Suprapubic skin (tissue), 4 donors: ENCODE measurements at regions not wholly inside any gene's neighbourhood (a gene's known extent, or its start where the extent isn't known, plus 50 kb on each side); places are given as distances from the start of the nearest gene placed in this dataset.

ENCODE experiments used
- DNase-seq, 2 donors: peaks; one replicate each; pipeline ENCODE4 v3.0.0-alpha.2; 2019; ENCODE audit warnings: low spot score in 2 of 2
- H3K27ac ChIP-seq: fragments of 200-600 bp; sonication (generic); one replicate; pipeline ENCODE4 v1.5.1; 2019
- H3K27me3 ChIP-seq: fragments of 200-600 bp; sonication (generic); one replicate; pipeline ENCODE4 v1.5.1; 2019
- H3K36me3 ChIP-seq: fragments of 200-600 bp; sonication (generic); one replicate; pipeline ENCODE4 v1.5.1; 2019
- H3K4me1 ChIP-seq: fragments of 200-600 bp; sonication (generic); one replicate; pipeline ENCODE4 v1.5.1; 2019
- H3K4me3 ChIP-seq: fragments of 200-600 bp; sonication (generic); one replicate; pipeline ENCODE4 v1.5.1; 2019; ENCODE audit warnings: mild to moderate bottlenecking
- H3K9me3 ChIP-seq: fragments of 200-600 bp; sonication (generic); one replicate; pipeline ENCODE4 v1.5.1; 2019
- EP300 ChIP-seq: sonication (generic); formaldehyde crosslinking; IDR thresholded peaks from one replicate; pipeline ENCODE4 v1.6.1; 2017; ENCODE audit warnings: antibody characterized with exemption
- POLR2A ChIP-seq, 2 donors: fragments of 450-650 bp; IDR thresholded peaks; one replicate each; pipeline ENCODE4 v1.6.1; 2017; ENCODE audit warnings: antibody characterized with exemption in 2 of 2, mild to moderate bottlenecking in 2 of 2, moderate library complexity in 2 of 2
- POLR2AphosphoS5 ChIP-seq, 3 donors: sonication (generic); formaldehyde crosslinking; IDR thresholded peaks; one replicate each; pipeline ENCODE4 v1.6.1; 2017; ENCODE audit warnings: antibody characterized with exemption in 3 of 3
- WGBS: methylation state at CpG from one replicate; pipeline ENCODE4 v1.1.5; 2018; 5-methylcytosine and 5-hydroxymethylcytosine counted together
- TF ChIP-seq, protein P1 (sequence below), 2 donors: fragments of 200-600 bp in 1 of 2; fragments of 450-650 bp in 1 of 2; sonication (generic) in 1 of 2; IDR thresholded peaks; one replicate each; pipeline ENCODE4 v1.5.1; 2016 to 2019; ENCODE audit warnings: antibody characterized with exemption in 2 of 2, mild to moderate bottlenecking in 1 of 2, moderate library complexity in 1 of 2

DNA sequence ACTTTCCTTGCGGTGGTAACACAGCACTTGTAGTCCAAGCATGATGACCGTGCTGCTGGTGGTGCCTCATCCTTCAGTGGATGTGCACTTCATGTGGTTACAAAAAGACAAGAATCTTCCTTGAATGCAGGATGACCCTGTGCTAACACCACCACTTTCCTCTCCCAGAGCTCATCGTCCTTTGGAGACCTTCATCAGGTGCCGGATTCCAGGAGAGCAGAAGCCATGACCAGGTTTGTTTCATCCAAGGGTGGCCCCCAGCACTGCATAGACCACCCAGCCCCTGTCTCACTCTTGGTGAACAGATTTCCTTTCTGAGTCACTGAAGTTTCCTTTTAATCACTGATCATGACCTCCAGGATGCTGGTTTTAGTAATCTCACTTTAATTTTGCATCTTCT lies 101.2 kb upstream of the SYNDIG1 start:
- 94% methylated on average over 3 of the region's 4 CpGs for WGBS
- Histone ChIP-seq H3K27ac (no peak overlapping the region), H3K4me1 (no peaks in the 10 kb centered on the region), H3K9me3 (no peaks in the 10 kb centered on the region), H3K27me3 (no peaks in the 10 kb centered on the region), H3K4me3 (no peak overlapping the region), H3K36me3 (no peaks in the 10 kb centered on the region)
- TF ChIP-seq POLR2AphosphoS5 (IDR thresholded peaks at IDR 0.05) (no peak), EP300 (no peak), POLR2A (IDR thresholded peaks at IDR 0.05) (no peak)
- TF ChIP-seq, protein P1, sequence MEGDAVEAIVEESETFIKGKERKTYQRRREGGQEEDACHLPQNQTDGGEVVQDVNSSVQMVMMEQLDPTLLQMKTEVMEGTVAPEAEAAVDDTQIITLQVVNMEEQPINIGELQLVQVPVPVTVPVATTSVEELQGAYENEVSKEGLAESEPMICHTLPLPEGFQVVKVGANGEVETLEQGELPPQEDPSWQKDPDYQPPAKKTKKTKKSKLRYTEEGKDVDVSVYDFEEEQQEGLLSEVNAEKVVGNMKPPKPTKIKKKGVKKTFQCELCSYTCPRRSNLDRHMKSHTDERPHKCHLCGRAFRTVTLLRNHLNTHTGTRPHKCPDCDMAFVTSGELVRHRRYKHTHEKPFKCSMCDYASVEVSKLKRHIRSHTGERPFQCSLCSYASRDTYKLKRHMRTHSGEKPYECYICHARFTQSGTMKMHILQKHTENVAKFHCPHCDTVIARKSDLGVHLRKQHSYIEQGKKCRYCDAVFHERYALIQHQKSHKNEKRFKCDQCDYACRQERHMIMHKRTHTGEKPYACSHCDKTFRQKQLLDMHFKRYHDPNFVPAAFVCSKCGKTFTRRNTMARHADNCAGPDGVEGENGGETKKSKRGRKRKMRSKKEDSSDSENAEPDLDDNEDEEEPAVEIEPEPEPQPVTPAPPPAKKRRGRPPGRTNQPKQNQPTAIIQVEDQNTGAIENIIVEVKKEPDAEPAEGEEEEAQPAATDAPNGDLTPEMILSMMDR (IDR thresholded peaks at IDR 0.05): no peak
- DNase-seq: no peak

DNA sequence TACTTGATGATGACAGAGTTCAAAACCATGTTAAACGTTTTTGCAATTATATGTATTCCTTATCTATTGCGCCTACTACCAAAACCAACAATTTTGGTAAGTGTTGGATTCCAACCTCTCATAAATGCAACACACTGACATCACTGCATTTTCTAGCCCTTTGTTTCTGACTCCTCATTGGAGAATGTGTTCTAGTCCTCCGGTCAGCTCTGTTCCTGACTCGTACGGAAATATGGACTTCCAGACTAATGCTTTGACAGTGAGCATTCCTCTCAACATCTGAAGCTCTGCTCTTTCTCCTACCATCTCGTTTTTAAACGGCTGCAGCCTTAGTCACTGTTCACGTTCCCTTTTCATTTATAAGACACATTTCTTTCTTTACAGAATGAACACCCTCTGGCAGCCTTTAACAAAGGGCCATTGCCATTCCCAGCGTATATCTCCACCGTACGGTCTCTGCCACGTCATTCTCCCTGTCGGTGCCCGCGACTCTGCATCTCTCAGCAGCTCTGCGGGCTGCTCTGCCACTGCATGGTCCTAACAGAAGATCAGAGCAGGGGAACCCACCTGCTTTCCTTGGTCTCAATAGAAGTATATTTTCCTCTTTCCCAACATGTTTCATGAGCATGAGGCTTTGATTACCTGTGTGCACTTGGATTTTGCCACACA lies 103.0 kb upstream of the SYNDIG1 start:
- no peak for DNase-seq
- 87% methylated on average over 16 of the region's 16 CpGs for WGBS
- Histone ChIP-seq H3K27ac (no peak overlapping the region), H3K36me3 (no peaks in the 10 kb centered on the region), H3K4me3 (no peak overlapping the region), H3K4me1 (no peaks in the 10 kb centered on the region), H3K9me3 (no peaks in the 10 kb centered on the region), H3K27me3 (no peaks in the 10 kb centered on the region)
- TF ChIP-seq, protein P1 (IDR thresholded peaks at IDR 0.05): no peak
- no peak for TF ChIP-seq EP300
- no peak for TF ChIP-seq POLR2AphosphoS5 (IDR thresholded peaks at IDR 0.05)
- TF ChIP-seq POLR2A (IDR thresholded peaks at IDR 0.05): no peak

DNA sequence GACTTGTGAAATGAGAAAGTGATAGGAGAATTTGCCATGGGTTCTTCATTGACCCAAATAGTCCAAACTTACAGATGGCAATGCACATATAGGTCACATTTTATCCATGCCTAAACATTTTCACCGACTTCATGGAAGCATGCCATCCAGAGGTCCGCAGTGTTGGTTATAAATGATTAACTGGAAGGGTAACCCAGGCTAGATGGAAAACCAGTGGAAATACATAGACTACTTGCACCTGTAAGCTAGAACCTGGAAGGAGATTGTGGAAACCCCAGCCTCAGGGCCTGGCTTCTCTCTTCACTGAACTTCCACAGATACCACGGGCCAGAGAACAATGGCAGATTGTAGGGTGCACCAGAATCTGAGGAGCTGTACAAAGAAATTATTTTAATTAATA lies 103.8 kb upstream of the SYNDIG1 start:
- no peaks in the 10 kb centered on the region for H3K36me3 ChIP-seq
- DNase-seq: no peak
- TF ChIP-seq POLR2AphosphoS5 (IDR thresholded peaks at IDR 0.05): no peak
- WGBS: 79% methylated on average over 3 of the region's 3 CpGs
- no peaks in the 10 kb centered on the region for H3K4me1 ChIP-seq
- H3K27me3 ChIP-seq: no peaks in the 10 kb centered on the region
- no peak overlapping the region for H3K27ac ChIP-seq
- no peak overlapping the region for H3K4me3 ChIP-seq
- H3K9me3 ChIP-seq: no peaks in the 10 kb centered on the region

DNA sequence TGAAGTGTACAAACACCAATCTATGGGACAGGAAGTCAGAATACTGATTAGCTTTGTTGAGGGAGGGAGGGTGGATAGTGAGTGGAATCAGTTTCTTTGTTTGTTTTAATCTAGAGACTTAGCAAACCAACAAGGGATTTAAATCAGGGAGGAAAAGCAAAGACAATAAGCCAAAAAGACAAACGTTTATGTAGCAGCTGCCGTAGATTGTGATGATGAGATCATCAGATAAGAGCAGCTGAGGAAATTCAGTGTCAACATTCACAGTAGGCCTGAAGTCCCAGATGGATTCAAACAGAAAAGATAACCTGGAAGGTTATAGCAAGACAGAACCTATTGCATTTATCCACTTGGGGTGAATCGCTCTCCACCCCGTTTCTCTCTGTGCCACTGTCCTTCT lies 104.9 kb upstream of the SYNDIG1 start:
- 41% methylated on average over 4 of the region's 4 CpGs for WGBS
- no peak for DNase-seq
- no peak for TF ChIP-seq POLR2AphosphoS5 (IDR thresholded peaks at IDR 0.05)

DNA sequence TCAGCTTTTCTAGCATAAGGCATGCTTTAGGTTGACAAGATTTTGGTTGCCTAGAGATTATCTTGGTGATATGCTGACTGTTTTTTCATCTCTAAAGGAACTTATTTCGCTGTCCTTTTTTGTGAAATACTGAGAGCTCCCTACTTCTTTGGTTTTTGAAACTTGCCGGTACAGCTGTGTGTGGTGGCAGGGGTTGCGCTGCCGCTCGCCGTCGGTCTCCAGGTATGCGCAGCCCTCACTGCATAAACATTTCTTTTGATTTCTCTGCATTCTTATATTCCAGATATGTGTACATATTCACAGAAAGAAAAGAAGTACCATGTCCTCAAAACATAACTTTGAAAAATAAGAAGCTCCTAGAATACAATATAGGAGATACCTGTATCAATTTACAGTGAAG lies 106.4 kb upstream of the SYNDIG1 start:
- H3K27ac ChIP-seq: no peak overlapping the region
- TF ChIP-seq EP300 (no peak), POLR2AphosphoS5 (IDR thresholded peaks at IDR 0.05) (no peak), POLR2A (IDR thresholded peaks at IDR 0.05) (no peak)
- TF ChIP-seq, protein P1 (IDR thresholded peaks at IDR 0.05): no peak
- H3K9me3 ChIP-seq: no peaks in the 10 kb centered on the region
- 90% methylated on average over 8 of the region's 8 CpGs for WGBS
- no peak for DNase-seq
- no peaks in the 10 kb centered on the region for H3K27me3 ChIP-seq
- H3K4me3 ChIP-seq: no peak overlapping the region
- H3K4me1 ChIP-seq: no peaks in the 10 kb centered on the region
- H3K36me3 ChIP-seq: no peaks in the 10 kb centered on the region

More for the DNA sequence above, 104.9 kb upstream of the SYNDIG1 start:
- H3K27me3 ChIP-seq: no peaks in the 10 kb centered on the region
- no peaks in the 10 kb centered on the region for H3K36me3 ChIP-seq
- no peak overlapping the region for H3K27ac ChIP-seq
- no peaks in the 10 kb centered on the region for H3K9me3 ChIP-seq
- no peaks in the 10 kb centered on the region for H3K4me1 ChIP-seq
- H3K4me3 ChIP-seq: no peak overlapping the region

DNA sequence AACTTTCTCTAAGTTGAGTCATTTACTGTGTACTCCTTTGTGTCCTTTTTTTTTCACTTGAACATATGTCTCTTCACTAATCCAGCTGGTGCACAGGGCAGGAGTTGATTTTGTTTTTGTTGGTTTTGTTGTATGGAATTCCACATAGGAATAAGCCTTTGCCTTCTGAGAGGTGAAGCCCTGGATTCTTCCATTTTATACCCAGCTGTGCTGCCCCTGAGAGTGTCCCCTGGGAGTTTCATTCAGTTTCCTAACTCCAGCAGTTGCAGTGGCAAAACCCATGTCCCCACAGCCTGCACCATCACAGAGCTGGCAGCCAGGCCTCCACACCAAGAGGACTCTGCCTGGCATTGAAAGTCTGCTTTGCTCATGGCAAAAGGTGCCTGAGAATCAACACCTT lies 107.3 kb upstream of the SYNDIG1 start:
- DNase-seq: no peak
- H3K27ac ChIP-seq: no peak overlapping the region
- H3K9me3 ChIP-seq: no peaks in the 10 kb centered on the region
- TF ChIP-seq POLR2AphosphoS5 (IDR thresholded peaks at IDR 0.05) (no peak), EP300 (no peak), POLR2A (IDR thresholded peaks at IDR 0.05) (no peak)
- TF ChIP-seq, protein P1 (IDR thresholded peaks at IDR 0.05): no peak
- no peaks in the 10 kb centered on the region for H3K27me3 ChIP-seq
- H3K36me3 ChIP-seq: no peaks in the 10 kb centered on the region
- no peaks in the 10 kb centered on the region for H3K4me1 ChIP-seq
- no peak overlapping the region for H3K4me3 ChIP-seq
